WTC11 (cell line): ENCODE measurements at regions not wholly inside any gene's neighbourhood (a gene's known extent, or its start where the extent isn't known, plus 50 kb on each side); places are given as distances from the start of the nearest gene placed in this dataset.

Experiments
- ATAC-seq: fragments of 200-7000 bp; cut with Tn5 transposase; 2 replicates; pipeline ENCODE4 v1.10.0; 2021; ENCODE audit warnings: mild to moderate bottlenecking, moderate library complexity
- CTCF ChIA-PET: fragments of 300-600 bp; sonication (Branson Sonifier 250); formaldehyde crosslinking; loops from one replicate; lab custom pipeline; 2021; ENCODE audit warnings: antibody characterized with exemption; lab: Charles Lee
- POLR2A ChIA-PET: fragments of 350-600 bp; sonication (Branson Sonifier 250); formaldehyde crosslinking; loops from one replicate; lab custom pipeline; 2021; ENCODE audit warnings: antibody characterized with exemption; lab: Charles Lee
- DNase-seq: peaks from one replicate; pipeline ENCODE4 v3.0.0; 2021; ENCODE audit warnings: low spot score
- H3K27ac Mint-ChIP-seq: 2 replicates; pipeline ENCODE4 v1.8.0; 2021; ENCODE audit warnings: mixed read lengths
- H3K27me3 Mint-ChIP-seq: 2 replicates; pipeline ENCODE4 v1.8.0; 2021; ENCODE audit warnings: low read depth, mild to moderate bottlenecking, moderate library complexity, mixed read lengths
- H3K36me3 Mint-ChIP-seq: 2 replicates; pipeline ENCODE4 v1.8.0; 2021; ENCODE audit warnings: mixed read lengths
- H3K4me1 Mint-ChIP-seq: 2 replicates; pipeline ENCODE4 v1.8.0; 2022; ENCODE audit warnings: mixed read lengths
- H3K4me3 Mint-ChIP-seq: 2 replicates; pipeline ENCODE4 v1.8.0; 2021; ENCODE audit warnings: mild to moderate bottlenecking, moderate library complexity, mixed read lengths
- H3K9me3 Mint-ChIP-seq: 2 replicates; pipeline ENCODE4 v1.8.0; 2021; ENCODE audit warnings: mixed read lengths
- ATF3 ChIP-seq: sonication (generic); formaldehyde crosslinking; conservative IDR thresholded peaks from 2 replicates; pipeline ENCODE4 v1.8.1; 2022; ENCODE audit warnings: mild to moderate bottlenecking, missing genetic modification reagents
- ATF6 ChIP-seq: sonication (generic); formaldehyde crosslinking; IDR thresholded peaks from 2 replicates; pipeline ENCODE4 v1.8.1; 2023; ENCODE audit warnings: mild to moderate bottlenecking, missing genetic modification reagents
- E2F1 ChIP-seq: sonication (generic); formaldehyde crosslinking; IDR thresholded peaks from 2 replicates; pipeline ENCODE4 v1.8.0; 2022; ENCODE audit warnings: mild to moderate bottlenecking, missing genetic modification reagents
- ETV6 ChIP-seq: sonication (generic); formaldehyde crosslinking; IDR thresholded peaks from 2 replicates; pipeline ENCODE4 v1.8.1; 2022; ENCODE audit warnings: mild to moderate bottlenecking, missing genetic modification reagents
- GABPB1 ChIP-seq: sonication (generic); formaldehyde crosslinking; IDR thresholded peaks from 2 replicates; pipeline ENCODE4 v1.8.1; 2023; ENCODE audit warnings: mild to moderate bottlenecking, missing genetic modification reagents
- IRF1 ChIP-seq: sonication (generic); formaldehyde crosslinking; IDR thresholded peaks from 2 replicates; pipeline ENCODE4 v1.8.0; 2023; ENCODE audit warnings: missing genetic modification reagents
- NFYB ChIP-seq: sonication (generic); formaldehyde crosslinking; conservative IDR thresholded peaks from 2 replicates; pipeline ENCODE4 v1.8.0; 2022; ENCODE audit warnings: low read depth, missing genetic modification reagents
- OVOL2 ChIP-seq: fragments of 250-450 bp; sonication (Bioruptor Pico); IDR thresholded peaks from 2 replicates; pipeline ENCODE4 v1.9.0; 2021; ENCODE audit warnings: mild to moderate bottlenecking, borderline replicate concordance
- RELA ChIP-seq: sonication (generic); formaldehyde crosslinking; IDR thresholded peaks from 2 replicates; pipeline ENCODE4 v1.8.1; 2022; ENCODE audit warnings: missing genetic modification reagents, mild to moderate bottlenecking, borderline replicate concordance
- RORB ChIP-seq: fragments of 250-450 bp; sonication (Bioruptor Pico); IDR thresholded peaks from 2 replicates; pipeline ENCODE4 v1.9.0; 2021; ENCODE audit warnings: mild to moderate bottlenecking
- SMAD3 ChIP-seq: sonication (generic); formaldehyde crosslinking; IDR thresholded peaks from 2 replicates; pipeline ENCODE4 v1.8.0; 2022; ENCODE audit warnings: missing genetic modification reagents, mild to moderate bottlenecking, borderline replicate concordance
- SOX15 ChIP-seq: fragments of 250-450 bp; sonication (Bioruptor Pico); IDR thresholded peaks from 2 replicates; pipeline ENCODE4 v1.9.0; 2021; ENCODE audit warnings: mild to moderate bottlenecking
- SP1 ChIP-seq: sonication (generic); formaldehyde crosslinking; conservative IDR thresholded peaks from 2 replicates; pipeline ENCODE4 v1.8.1; 2022; ENCODE audit warnings: missing genetic modification reagents
- ZNF121 ChIP-seq: sonication (generic); formaldehyde crosslinking; IDR thresholded peaks from 2 replicates; pipeline ENCODE4 v1.8.0; 2023; ENCODE audit warnings: missing genetic modification reagents
- ZNF219 ChIP-seq: sonication (generic); formaldehyde crosslinking; IDR thresholded peaks from 2 replicates; pipeline ENCODE4 v1.8.0; 2023; ENCODE audit warnings: missing genetic modification reagents, mild to moderate bottlenecking, borderline replicate concordance
- ZNF317 ChIP-seq: sonication (generic); formaldehyde crosslinking; IDR thresholded peaks from 2 replicates; pipeline ENCODE4 v1.8.1; 2023; ENCODE audit warnings: low read depth, mild to moderate bottlenecking, moderate library complexity, missing genetic modification reagents, borderline replicate concordance
- ZNF425 ChIP-seq: fragments of 250-450 bp; sonication (Bioruptor Pico); conservative IDR thresholded peaks from 2 replicates; pipeline ENCODE4 v1.9.0; 2021; ENCODE audit warnings: mild to moderate bottlenecking
- ZNF532 ChIP-seq: fragments of 250-450 bp; sonication (Bioruptor Pico); IDR thresholded peaks from 2 replicates; pipeline ENCODE4 v1.9.0; 2021; ENCODE audit warnings: mild to moderate bottlenecking, borderline replicate concordance
- ZNF671 ChIP-seq: fragments of 250-450 bp; sonication (Bioruptor Pico); IDR thresholded peaks from 2 replicates; pipeline ENCODE4 v1.8.0; 2021; ENCODE audit warnings: mild to moderate bottlenecking

- no peaks in the 10 kb centered on the region for H3K36me3 Mint-ChIP-seq
- H3K9me3 Mint-ChIP-seq, result no peaks in the 10 kb centered on the region
- H3K27me3 Mint-ChIP-seq, result no peaks in the 10 kb centered on the region
- DNase-seq, result no peak
- 0 out of 2 replicates have a peak, but pooled peaks cover 2% of the 10 kb centered on the region for H3K4me1 Mint-ChIP-seq
- TF ChIP-seq SMAD3 (CRISPR knock-in tag) (no peak), OVOL2 (CRISPR knock-in tag) (no peak), ATF3 (CRISPR knock-in tag) (no peak), ZNF121 (CRISPR knock-in tag) (no peak), ZNF532 (CRISPR knock-in tag) (no peak), RORB (CRISPR knock-in tag) (no peak), IRF1 (CRISPR knock-in tag) (no peak), RELA (CRISPR knock-in tag) (no peak), ZNF317 (CRISPR knock-in tag) (no peak), NFYB (CRISPR knock-in tag) (no peak), SOX15 (no peak), ATF6 (CRISPR knock-in tag) (no peak), ZNF671 (CRISPR knock-in tag) (no peak), GABPB1 (no peak), SP1 (CRISPR knock-in tag) (no peak), E2F1 (no peak), ZNF219 (CRISPR knock-in tag) (no peak), ZNF425 (no peak), ETV6 (no peak)
- ChIA-PET POLR2A (no interaction called here), CTCF (no interaction called here)
- H3K4me3 Mint-ChIP-seq, result no peak overlapping the region
- no peak overlapping the region for H3K27ac Mint-ChIP-seq
- ATAC-seq, result no peak
Observed at GRCh38 chrX:8048466-8048865, 121.3 kb upstream of the PNPLA4 start.
